ENCODE measurements at regions not wholly inside any gene's neighbourhood (a gene's known extent, or its start where the extent isn't known, plus 50 kb on each side); places are given as distances from the start of the nearest gene placed in this dataset.

GRCh38 chr13:83386609-83387008 is 495.7 kb downstream of the SLITRK1 start:
- Histone ChIP-seq H3K4me1 (ENCODE audit: control insufficient read depth, insufficient read depth, low read length) (no peaks in the 10 kb centered on the region), H3K36me3 (ENCODE audit: insufficient read depth, low read length) (no peaks in the 10 kb centered on the region), H3K27me3 (ENCODE audit: control insufficient read depth, insufficient read depth, low read length) (no peaks in the 10 kb centered on the region), H3K9me3 (replicated peaks; ENCODE audit: low read length) (no peaks in the 10 kb centered on the region), H3K9ac (ENCODE audit: low read depth, low read length) (no peak overlapping the region), H3K4me2 (ENCODE audit: low read length) (no peak overlapping the region), H3K4me3 (ENCODE audit: low read length) (no peak overlapping the region)

- H3K9me3 ChIP-seq (replicated peaks; ENCODE audit: low read length): no peaks in the 10 kb centered on the region
- H3K9ac ChIP-seq (ENCODE audit: low read depth, low read length): no peak overlapping the region
- no peak overlapping the region for H3K4me3 ChIP-seq (ENCODE audit: low read length)
- H3K4me2 ChIP-seq (ENCODE audit: low read length): no peak overlapping the region
- H3K4me1 ChIP-seq (ENCODE audit: control insufficient read depth, insufficient read depth, low read length): peaks cover 4% of the 10 kb centered on the region
- H3K36me3 ChIP-seq (ENCODE audit: insufficient read depth, low read length): no peaks in the 10 kb centered on the region
- no peaks in the 10 kb centered on the region for H3K27me3 ChIP-seq (ENCODE audit: control insufficient read depth, insufficient read depth, low read length)
Measured at GRCh38 chr13:83378908-83379307, 503.4 kb downstream of the SLITRK1 start.

GRCh38 chr13:83377491-83377890 is 504.8 kb downstream of the SLITRK1 start:
- Histone ChIP-seq H3K36me3 (ENCODE audit: insufficient read depth, low read length) (no peaks in the 10 kb centered on the region), H3K9me3 (replicated peaks; ENCODE audit: low read length) (no peaks in the 10 kb centered on the region), H3K4me2 (ENCODE audit: low read length) (no peak overlapping the region), H3K27me3 (ENCODE audit: control insufficient read depth, insufficient read depth, low read length) (no peaks in the 10 kb centered on the region), H3K9ac (ENCODE audit: low read depth, low read length) (no peak overlapping the region), H3K4me1 (ENCODE audit: control insufficient read depth, insufficient read depth, low read length) (peaks cover 4% of the 10 kb centered on the region), H3K4me3 (ENCODE audit: low read length) (no peak overlapping the region)

- H3K9me3 ChIP-seq (replicated peaks; ENCODE audit: low read length): no peaks in the 10 kb centered on the region
- H3K9ac ChIP-seq (ENCODE audit: low read depth, low read length): no peak overlapping the region
- no peaks in the 10 kb centered on the region for H3K4me1 ChIP-seq (ENCODE audit: control insufficient read depth, insufficient read depth, low read length)
- H3K4me3 ChIP-seq (ENCODE audit: low read length): no peak overlapping the region
- H3K36me3 ChIP-seq (ENCODE audit: insufficient read depth, low read length): no peaks in the 10 kb centered on the region
- no peaks in the 10 kb centered on the region for H3K27me3 ChIP-seq (ENCODE audit: control insufficient read depth, insufficient read depth, low read length)
- no peak overlapping the region for H3K4me2 ChIP-seq (ENCODE audit: low read length)
Measured at GRCh38 chr13:83372786-83373185, 509.5 kb downstream of the SLITRK1 start.

GRCh38 chr13:83365723-83366122 is 516.6 kb downstream of the SLITRK1 start:
- no peaks in the 10 kb centered on the region for H3K27me3 ChIP-seq (ENCODE audit: control insufficient read depth, insufficient read depth, low read length)
- no peak overlapping the region for H3K4me3 ChIP-seq (ENCODE audit: low read length)
- no peaks in the 10 kb centered on the region for H3K36me3 ChIP-seq (ENCODE audit: insufficient read depth, low read length)
- no peak overlapping the region for H3K9ac ChIP-seq (ENCODE audit: low read depth, low read length)
- no peaks in the 10 kb centered on the region for H3K9me3 ChIP-seq (replicated peaks; ENCODE audit: low read length)
- no peaks in the 10 kb centered on the region for H3K4me1 ChIP-seq (ENCODE audit: control insufficient read depth, insufficient read depth, low read length)
- H3K4me2 ChIP-seq (ENCODE audit: low read length): no peak overlapping the region

GRCh38 chr13:83355041-83355440 is 527.2 kb downstream of the SLITRK1 start:
- H3K9ac ChIP-seq (ENCODE audit: low read depth, low read length): no peak overlapping the region
- H3K9me3 ChIP-seq (replicated peaks; ENCODE audit: low read length): no peaks in the 10 kb centered on the region
- H3K4me3 ChIP-seq (ENCODE audit: low read length): no peak overlapping the region
- H3K36me3 ChIP-seq (ENCODE audit: insufficient read depth, low read length): no peaks in the 10 kb centered on the region
- no peaks in the 10 kb centered on the region for H3K27me3 ChIP-seq (ENCODE audit: control insufficient read depth, insufficient read depth, low read length)
- no peak overlapping the region for H3K4me2 ChIP-seq (ENCODE audit: low read length)
- no peaks in the 10 kb centered on the region for H3K4me1 ChIP-seq (ENCODE audit: control insufficient read depth, insufficient read depth, low read length)

GRCh38 chr13:83352391-83352790 is 529.9 kb downstream of the SLITRK1 start:
- Histone ChIP-seq H3K4me1 (ENCODE audit: control insufficient read depth, insufficient read depth, low read length) (no peaks in the 10 kb centered on the region), H3K4me2 (ENCODE audit: low read length) (no peak overlapping the region)

GRCh38 chr13:83350569-83350968 is 531.7 kb downstream of the SLITRK1 start:
- H3K4me2 ChIP-seq (ENCODE audit: low read length): no peak overlapping the region
- no peaks in the 10 kb centered on the region for H3K4me1 ChIP-seq (ENCODE audit: control insufficient read depth, insufficient read depth, low read length)
- no peaks in the 10 kb centered on the region for H3K27me3 ChIP-seq (ENCODE audit: control insufficient read depth, insufficient read depth, low read length)
- no peaks in the 10 kb centered on the region for H3K9me3 ChIP-seq (replicated peaks; ENCODE audit: low read length)
- H3K4me3 ChIP-seq (ENCODE audit: low read length): no peak overlapping the region
- no peaks in the 10 kb centered on the region for H3K36me3 ChIP-seq (ENCODE audit: insufficient read depth, low read length)
- H3K9ac ChIP-seq (ENCODE audit: low read depth, low read length): no peak overlapping the region

More at GRCh38 chr13:83352391-83352790, 529.9 kb downstream of the SLITRK1 start:
- no peak overlapping the region for H3K9ac ChIP-seq (ENCODE audit: low read depth, low read length)
- H3K9me3 ChIP-seq (replicated peaks; ENCODE audit: low read length): no peaks in the 10 kb centered on the region
- H3K36me3 ChIP-seq (ENCODE audit: insufficient read depth, low read length): no peaks in the 10 kb centered on the region
- no peak overlapping the region for H3K4me3 ChIP-seq (ENCODE audit: low read length)
- no peaks in the 10 kb centered on the region for H3K27me3 ChIP-seq (ENCODE audit: control insufficient read depth, insufficient read depth, low read length)

GRCh38 chr13:83344518-83344917 is 537.8 kb downstream of the SLITRK1 start:
- no peaks in the 10 kb centered on the region for H3K4me1 ChIP-seq (ENCODE audit: control insufficient read depth, insufficient read depth, low read length)
- H3K4me3 ChIP-seq (ENCODE audit: low read length): no peak overlapping the region
- H3K9me3 ChIP-seq (replicated peaks; ENCODE audit: low read length): no peaks in the 10 kb centered on the region
- no peak overlapping the region for H3K4me2 ChIP-seq (ENCODE audit: low read length)
- no peak overlapping the region for H3K9ac ChIP-seq (ENCODE audit: low read depth, low read length)
- no peaks in the 10 kb centered on the region for H3K36me3 ChIP-seq (ENCODE audit: insufficient read depth, low read length)
- no peaks in the 10 kb centered on the region for H3K27me3 ChIP-seq (ENCODE audit: control insufficient read depth, insufficient read depth, low read length)

GRCh38 chr13:83340170-83340569 is 542.1 kb downstream of the SLITRK1 start:
- no peak overlapping the region for H3K4me2 ChIP-seq (ENCODE audit: low read length)
- H3K9me3 ChIP-seq (replicated peaks; ENCODE audit: low read length): no peaks in the 10 kb centered on the region
- no peaks in the 10 kb centered on the region for H3K4me1 ChIP-seq (ENCODE audit: control insufficient read depth, insufficient read depth, low read length)
- H3K4me3 ChIP-seq (ENCODE audit: low read length): no peak overlapping the region
- no peaks in the 10 kb centered on the region for H3K27me3 ChIP-seq (ENCODE audit: control insufficient read depth, insufficient read depth, low read length)
- no peak overlapping the region for H3K9ac ChIP-seq (ENCODE audit: low read depth, low read length)
- H3K36me3 ChIP-seq (ENCODE audit: insufficient read depth, low read length): no peaks in the 10 kb centered on the region

GRCh38 chr13:83333614-83334388 is 548.5 kb downstream of the SLITRK1 start:
- Histone ChIP-seq H3K4me2 (ENCODE audit: low read length) (no peak overlapping the region), H3K9ac (ENCODE audit: low read depth, low read length) (no peak overlapping the region), H3K36me3 (ENCODE audit: insufficient read depth, low read length) (no peaks in the 10 kb centered on the region), H3K4me1 (ENCODE audit: control insufficient read depth, insufficient read depth, low read length) (no peaks in the 10 kb centered on the region), H3K4me3 (ENCODE audit: low read length) (no peak overlapping the region), H3K27me3 (ENCODE audit: control insufficient read depth, insufficient read depth, low read length) (no peaks in the 10 kb centered on the region), H3K9me3 (replicated peaks; ENCODE audit: low read length) (no peaks in the 10 kb centered on the region)

GRCh38 chr13:83332751-83333150 is 549.5 kb downstream of the SLITRK1 start:
- H3K9me3 ChIP-seq (replicated peaks; ENCODE audit: low read length): no peaks in the 10 kb centered on the region
- no peak overlapping the region for H3K4me2 ChIP-seq (ENCODE audit: low read length)
- no peaks in the 10 kb centered on the region for H3K4me1 ChIP-seq (ENCODE audit: control insufficient read depth, insufficient read depth, low read length)
- H3K4me3 ChIP-seq (ENCODE audit: low read length): no peak overlapping the region
- no peaks in the 10 kb centered on the region for H3K36me3 ChIP-seq (ENCODE audit: insufficient read depth, low read length)
- no peaks in the 10 kb centered on the region for H3K27me3 ChIP-seq (ENCODE audit: control insufficient read depth, insufficient read depth, low read length)
- no peak overlapping the region for H3K9ac ChIP-seq (ENCODE audit: low read depth, low read length)

Measured in skeletal muscle satellite cell (primary cell).